Amniotic stem cell (primary cell): ENCODE measurements at regions not wholly inside any gene's neighbourhood (a gene's known extent, or its start where the extent isn't known, plus 50 kb on each side); places are given as distances from the start of the nearest gene placed in this dataset.

Experiments
- DNase-seq: peaks from one replicate; lab custom pipeline; 2025; lab: John Stamatoyannopoulos, UW

GRCh38 chr11:112464949-112465348 is 204.3 kb upstream of the PLET1 start:
- no peak for DNase-seq

GRCh38 chr11:112465433-112466024 is 204.9 kb upstream of the PLET1 start:
- no peak for DNase-seq

- DNase-seq, result no peak
Observed at GRCh38 chr11:112467721-112468120, 207.1 kb upstream of the PLET1 start.

- DNase-seq, result no peak
Observed at GRCh38 chr11:112469376-112469775, 208.7 kb upstream of the PLET1 start.

GRCh38 chr11:112470355-112470754 is 209.7 kb upstream of the PLET1 start:
- no peak for DNase-seq

GRCh38 chr11:112471731-112472130 is 211.1 kb upstream of the PLET1 start:
- no peak for DNase-seq

- DNase-seq, result no peak
Observed at GRCh38 chr11:112477152-112477551, 216.5 kb upstream of the PLET1 start.

- DNase-seq, result no peak
Observed at GRCh38 chr11:112477581-112478317, 217.1 kb upstream of the PLET1 start.

- DNase-seq, result no peak
Observed at GRCh38 chr11:112478806-112479205, 218.1 kb upstream of the PLET1 start.

GRCh38 chr11:112481431-112481830 is 220.8 kb upstream of the PLET1 start:
- no peak for DNase-seq

GRCh38 chr11:112481893-112482292 is 221.2 kb upstream of the PLET1 start:
- no peak for DNase-seq

- no peak for DNase-seq
Observed at GRCh38 chr11:112485280-112485679, 224.6 kb upstream of the PLET1 start.

GRCh38 chr11:112497826-112498225 is 237.2 kb upstream of the PLET1 start:
- no peak for DNase-seq

- no peak for DNase-seq
Observed at GRCh38 chr11:112498701-112499100, 238.0 kb upstream of the PLET1 start.

- DNase-seq, result no peak
Observed at GRCh38 chr11:112499153-112499880, 238.7 kb upstream of the PLET1 start.

GRCh38 chr11:112499881-112500204 is 239.2 kb upstream of the PLET1 start:
- DNase-seq, result no peak

- DNase-seq, result no peak
Observed at GRCh38 chr11:112503410-112503809, 242.8 kb upstream of the PLET1 start.

- no peak for DNase-seq
Observed at GRCh38 chr11:112504056-112504455, 243.4 kb upstream of the PLET1 start.

- DNase-seq, result no peak
Observed at GRCh38 chr11:112506852-112507251, 246.2 kb upstream of the PLET1 start.

- DNase-seq, result no peak
Observed at GRCh38 chr11:112507281-112507680, 246.6 kb upstream of the PLET1 start.

- DNase-seq, result no peak
Observed at GRCh38 chr11:112508750-112509149, 248.1 kb upstream of the PLET1 start.

- no peak for DNase-seq
Observed at GRCh38 chr11:112509300-112509699, 248.6 kb upstream of the PLET1 start.

- no peak for DNase-seq
Observed at GRCh38 chr11:112511271-112511670, 250.6 kb upstream of the PLET1 start.
